ENCODE measurements at regions not wholly inside any gene's neighbourhood (a gene's known extent, or its start where the extent isn't known, plus 50 kb on each side); places are given as distances from the start of the nearest gene placed in this dataset.

DNA sequence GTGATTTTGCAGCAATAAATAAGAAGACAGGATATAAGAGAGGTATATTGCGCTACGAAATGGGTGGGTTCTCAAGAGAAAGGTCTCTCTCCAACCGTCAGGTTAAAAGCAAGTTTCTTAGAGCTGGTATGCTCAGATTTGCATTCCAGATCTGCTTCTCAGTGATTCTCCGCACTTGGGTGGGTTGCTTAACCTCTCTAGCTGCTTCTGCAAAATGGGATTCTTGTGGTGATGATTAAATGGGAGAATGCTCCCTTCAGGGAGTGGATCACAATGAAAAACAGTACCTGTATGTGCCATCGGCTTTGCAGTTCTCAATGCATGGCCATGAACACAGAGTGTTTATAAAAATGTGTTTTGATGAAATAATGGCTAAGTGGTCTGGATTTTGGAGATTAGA is 477.7 kb downstream of the TNS1 start:
- Histone ChIP-seq H3K4me1 (ENCODE audit: control insufficient read depth in 1 of 2, insufficient read depth in 1 of 2, low read depth in 1 of 2, low read length in 1 of 2) (no peaks in the 10 kb centered on the region), H3K4me3 (ENCODE audit: low read depth in 1 of 2, low read length in 1 of 2) (no peak overlapping the region), H3K27me3 (no peaks in the 10 kb centered on the region), H3K9me3 (no peaks in the 10 kb centered on the region), H3K27ac (no peak overlapping the region), H3K36me3 (no peaks in the 10 kb centered on the region)
- TF ChIP-seq, protein P1, sequence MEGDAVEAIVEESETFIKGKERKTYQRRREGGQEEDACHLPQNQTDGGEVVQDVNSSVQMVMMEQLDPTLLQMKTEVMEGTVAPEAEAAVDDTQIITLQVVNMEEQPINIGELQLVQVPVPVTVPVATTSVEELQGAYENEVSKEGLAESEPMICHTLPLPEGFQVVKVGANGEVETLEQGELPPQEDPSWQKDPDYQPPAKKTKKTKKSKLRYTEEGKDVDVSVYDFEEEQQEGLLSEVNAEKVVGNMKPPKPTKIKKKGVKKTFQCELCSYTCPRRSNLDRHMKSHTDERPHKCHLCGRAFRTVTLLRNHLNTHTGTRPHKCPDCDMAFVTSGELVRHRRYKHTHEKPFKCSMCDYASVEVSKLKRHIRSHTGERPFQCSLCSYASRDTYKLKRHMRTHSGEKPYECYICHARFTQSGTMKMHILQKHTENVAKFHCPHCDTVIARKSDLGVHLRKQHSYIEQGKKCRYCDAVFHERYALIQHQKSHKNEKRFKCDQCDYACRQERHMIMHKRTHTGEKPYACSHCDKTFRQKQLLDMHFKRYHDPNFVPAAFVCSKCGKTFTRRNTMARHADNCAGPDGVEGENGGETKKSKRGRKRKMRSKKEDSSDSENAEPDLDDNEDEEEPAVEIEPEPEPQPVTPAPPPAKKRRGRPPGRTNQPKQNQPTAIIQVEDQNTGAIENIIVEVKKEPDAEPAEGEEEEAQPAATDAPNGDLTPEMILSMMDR (IDR thresholded peaks at IDR 0.05), result no peak

GRCh38 chr2:217523286-217523685 is 479.5 kb downstream of the TNS1 start:
- Histone ChIP-seq H3K36me3 (no peaks in the 10 kb centered on the region), H3K4me1 (ENCODE audit: control insufficient read depth in 1 of 2, insufficient read depth in 1 of 2, low read depth in 1 of 2, low read length in 1 of 2) (no peaks in the 10 kb centered on the region), H3K9me3 (no peaks in the 10 kb centered on the region), H3K27me3 (no peaks in the 10 kb centered on the region), H3K27ac (no peak overlapping the region), H3K4me3 (ENCODE audit: low read depth in 1 of 2, low read length in 1 of 2) (no peak overlapping the region)
- TF ChIP-seq, protein P1 (IDR thresholded peaks at IDR 0.05), result no peak

DNA sequence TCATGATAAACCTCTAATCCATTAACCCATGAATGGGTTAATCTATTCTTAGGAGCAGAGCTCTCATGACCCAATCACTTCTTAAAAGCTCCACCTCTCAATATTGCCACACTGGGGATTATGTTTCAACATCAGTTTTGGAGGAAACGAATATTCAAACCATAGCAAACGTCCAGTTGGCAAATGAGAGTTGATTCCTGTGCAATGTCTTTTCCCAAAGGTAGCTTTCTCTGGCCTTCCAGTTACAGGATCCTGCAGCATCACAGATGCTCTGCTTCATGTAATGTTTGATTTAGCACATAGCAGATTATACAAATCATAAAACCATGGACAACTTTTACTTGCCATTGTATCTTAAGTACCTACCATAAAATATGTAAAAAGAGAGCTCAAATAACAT is 481.0 kb downstream of the TNS1 start:
- Histone ChIP-seq H3K27ac (no peak overlapping the region), H3K9me3 (no peaks in the 10 kb centered on the region), H3K36me3 (no peaks in the 10 kb centered on the region), H3K4me1 (ENCODE audit: control insufficient read depth in 1 of 2, insufficient read depth in 1 of 2, low read depth in 1 of 2, low read length in 1 of 2) (no peaks in the 10 kb centered on the region), H3K4me3 (ENCODE audit: low read depth in 1 of 2, low read length in 1 of 2) (no peak overlapping the region), H3K27me3 (no peaks in the 10 kb centered on the region)
- TF ChIP-seq, protein P1 (IDR thresholded peaks at IDR 0.05), result no peak

DNA sequence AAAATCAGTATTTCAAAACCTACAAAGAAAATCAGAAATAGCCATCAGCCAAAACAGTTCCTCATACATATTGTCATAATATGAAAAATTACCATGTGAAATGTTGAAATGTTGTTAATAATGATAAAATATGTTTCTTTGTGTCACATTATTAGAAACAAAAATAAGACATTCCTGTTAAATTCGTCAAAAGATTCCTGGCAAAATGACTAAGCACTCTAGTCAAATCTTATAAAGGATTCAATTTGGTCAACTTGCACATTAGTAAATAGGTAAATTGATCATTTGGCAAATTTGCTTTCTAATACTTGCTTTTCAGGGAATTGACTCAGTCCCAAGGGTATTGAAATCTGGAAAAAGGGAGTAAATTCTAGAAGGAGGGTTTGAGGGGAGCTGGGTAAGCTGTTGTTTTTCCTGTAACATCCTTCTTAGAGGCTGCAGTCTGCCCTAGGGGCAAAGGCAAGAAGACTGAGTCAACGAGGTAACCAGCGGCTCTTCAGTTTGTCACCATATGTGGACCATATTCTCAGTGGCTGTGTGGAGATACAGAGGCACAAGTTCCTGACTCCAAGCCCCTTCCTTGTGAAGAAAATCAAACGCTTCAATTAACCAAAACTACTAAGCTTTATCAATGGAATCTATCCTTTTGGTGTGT is 482.3 kb downstream of the TNS1 start:
- TF ChIP-seq, protein P1 (IDR thresholded peaks at IDR 0.05), result no peak

GRCh38 chr2:217517402-217517801 is 485.4 kb downstream of the TNS1 start:
- Histone ChIP-seq H3K4me1 (ENCODE audit: control insufficient read depth in 1 of 2, insufficient read depth in 1 of 2, low read depth in 1 of 2, low read length in 1 of 2) (no peaks in the 10 kb centered on the region), H3K9me3 (no peaks in the 10 kb centered on the region), H3K27ac (no peak overlapping the region), H3K36me3 (no peaks in the 10 kb centered on the region), H3K4me3 (ENCODE audit: low read depth in 1 of 2, low read length in 1 of 2) (no peak overlapping the region), H3K27me3 (no peaks in the 10 kb centered on the region)
- TF ChIP-seq, protein P1 (IDR thresholded peaks at IDR 0.05), result no peak

More for the DNA sequence above, 482.3 kb downstream of the TNS1 start:
- Histone ChIP-seq H3K4me3 (ENCODE audit: low read depth in 1 of 2, low read length in 1 of 2) (no peak overlapping the region), H3K27ac (no peak overlapping the region), H3K9me3 (no peaks in the 10 kb centered on the region), H3K4me1 (ENCODE audit: control insufficient read depth in 1 of 2, insufficient read depth in 1 of 2, low read depth in 1 of 2, low read length in 1 of 2) (no peaks in the 10 kb centered on the region), H3K27me3 (no peaks in the 10 kb centered on the region), H3K36me3 (no peaks in the 10 kb centered on the region)

Data from neutrophil (primary cell).